ENCODE measurements at regions not wholly inside any gene's neighbourhood (a gene's known extent, or its start where the extent isn't known, plus 50 kb on each side); places are given as distances from the start of the nearest gene placed in this dataset.

- peaks cover 10% of the 10 kb centered on the region for H3K4me1 Mint-ChIP-seq
- Histone ChIP-seq H3K27me3 (ENCODE audit: insufficient read depth) (no peaks in the 10 kb centered on the region), H3K9me2 (ENCODE audit: insufficient read depth) (no peaks in the 10 kb centered on the region; the same call in 1 of the 2 replicates), H4K20me1 (replicated peaks; ENCODE audit: insufficient read depth) (no peaks in the 10 kb centered on the region), H3K4me1 (ENCODE audit: insufficient read depth) (0 out of 2 replicates have a peak, but pooled peaks cover 8% of the 10 kb centered on the region), H2AFZ (no peak overlapping the region), H3K4me2 (no peak overlapping the region), H3K79me2 (replicated peaks; ENCODE audit: insufficient read depth) (no peaks in the 10 kb centered on the region), H3K27ac (ENCODE audit: low read depth) (no peak overlapping the region), H3F3A (replicated peaks; ENCODE audit: low read depth) (no peaks in the 10 kb centered on the region), H3K36me3 (ENCODE audit: insufficient read depth) (no peaks in the 10 kb centered on the region), H3K4me3 (no peak overlapping the region)
- TF ChIP-seq EZH2phosphoT487 (IDR thresholded peaks at IDR 0.05; ENCODE audit: unreplicated experiment) (no peak), REST (IDR thresholded peaks at IDR 0.05; ENCODE audit: unreplicated experiment) (no peak), EZH2 (IDR thresholded peaks at IDR 0.05; ENCODE audit: low read depth, unreplicated experiment) (no peak), ZNF114 (CRISPR knock-in tag; IDR thresholded peaks at IDR 0.05) (no peak), ZNF331 (CRISPR knock-in tag; IDR thresholded peaks at IDR 0.05; ENCODE audit: low read depth) (no peak)
- TF ChIP-seq, protein P1, sequence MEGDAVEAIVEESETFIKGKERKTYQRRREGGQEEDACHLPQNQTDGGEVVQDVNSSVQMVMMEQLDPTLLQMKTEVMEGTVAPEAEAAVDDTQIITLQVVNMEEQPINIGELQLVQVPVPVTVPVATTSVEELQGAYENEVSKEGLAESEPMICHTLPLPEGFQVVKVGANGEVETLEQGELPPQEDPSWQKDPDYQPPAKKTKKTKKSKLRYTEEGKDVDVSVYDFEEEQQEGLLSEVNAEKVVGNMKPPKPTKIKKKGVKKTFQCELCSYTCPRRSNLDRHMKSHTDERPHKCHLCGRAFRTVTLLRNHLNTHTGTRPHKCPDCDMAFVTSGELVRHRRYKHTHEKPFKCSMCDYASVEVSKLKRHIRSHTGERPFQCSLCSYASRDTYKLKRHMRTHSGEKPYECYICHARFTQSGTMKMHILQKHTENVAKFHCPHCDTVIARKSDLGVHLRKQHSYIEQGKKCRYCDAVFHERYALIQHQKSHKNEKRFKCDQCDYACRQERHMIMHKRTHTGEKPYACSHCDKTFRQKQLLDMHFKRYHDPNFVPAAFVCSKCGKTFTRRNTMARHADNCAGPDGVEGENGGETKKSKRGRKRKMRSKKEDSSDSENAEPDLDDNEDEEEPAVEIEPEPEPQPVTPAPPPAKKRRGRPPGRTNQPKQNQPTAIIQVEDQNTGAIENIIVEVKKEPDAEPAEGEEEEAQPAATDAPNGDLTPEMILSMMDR (conservative IDR thresholded peaks at IDR 0.05; ENCODE audit: low read depth in 2 of 2) = no peak
- no peaks in the 10 kb centered on the region for H3K27me3 Mint-ChIP-seq (ENCODE audit: insufficient read depth, low read depth, poor library complexity)
- peaks cover 8% of the 10 kb centered on the region; the same call in 2 of the 3 replicates for H3K9me3 Mint-ChIP-seq
- peaks cover 6% of the 10 kb centered on the region; the same call in 1 of the 3 replicates for H3K36me3 Mint-ChIP-seq (ENCODE audit: low read depth)
- no peak overlapping the region for H3K4me3 Mint-ChIP-seq
- H3K27ac Mint-ChIP-seq = no peak overlapping the region
- DNase-seq (ENCODE audit: low spot score) (no peak), ATAC-seq (no peak)
These were observed 764.3 kb upstream of the GOLIM4 start for GRCh38 chr3:168860028-168860427.

- no peak for ATAC-seq
- no peaks in the 10 kb centered on the region for H3K36me3 ChIP-seq (ENCODE audit: insufficient read depth)
- H3K27ac Mint-ChIP-seq = no peak overlapping the region
- TF ChIP-seq EZH2phosphoT487 (IDR thresholded peaks at IDR 0.05; ENCODE audit: unreplicated experiment) (no peak), REST (IDR thresholded peaks at IDR 0.05; ENCODE audit: unreplicated experiment) (no peak), ZNF114 (CRISPR knock-in tag; IDR thresholded peaks at IDR 0.05) (no peak), NANOG (IDR thresholded peaks at IDR 0.05; ENCODE audit: borderline replicate concordance) (no peak), ETS1 (IDR thresholded peaks at IDR 0.05) (no peak), JUNB (IDR thresholded peaks at IDR 0.05; ENCODE audit: unreplicated experiment) (no peak), EZH2 (IDR thresholded peaks at IDR 0.05; ENCODE audit: low read depth, unreplicated experiment) (no peak), POLR2AphosphoS5 (IDR thresholded peaks at IDR 0.05; ENCODE audit: low read depth) (no peak), ZNF331 (CRISPR knock-in tag; IDR thresholded peaks at IDR 0.05; ENCODE audit: low read depth) (no peak)
- TF ChIP-seq, protein P1 (conservative IDR thresholded peaks at IDR 0.05; ENCODE audit: low read depth in 2 of 2) = no peak
These were observed 763.9 kb upstream of the GOLIM4 start for GRCh38 chr3:168859574-168859973.

More at GRCh38 chr3:168859574-168859973, 763.9 kb upstream of the GOLIM4 start:
- H3K4me1 ChIP-seq (ENCODE audit: insufficient read depth) = 0 out of 2 replicates have a peak, but pooled peaks cover 7% of the 10 kb centered on the region
- H3K4me2 ChIP-seq = no peak overlapping the region
- H3K9me3 Mint-ChIP-seq = peaks cover 8% of the 10 kb centered on the region; the same call in 2 of the 3 replicates
- no peaks in the 10 kb centered on the region for H3F3A ChIP-seq (replicated peaks; ENCODE audit: low read depth)
- H3K27ac ChIP-seq (ENCODE audit: low read depth) = no peak overlapping the region
- H3K4me3 Mint-ChIP-seq = no peak overlapping the region
- peaks cover 8% of the 10 kb centered on the region for H3K4me1 Mint-ChIP-seq
- no peak for DNase-seq (ENCODE audit: low spot score)
- peaks cover 6% of the 10 kb centered on the region; the same call in 1 of the 3 replicates for H3K36me3 Mint-ChIP-seq (ENCODE audit: low read depth)
- H3K79me2 ChIP-seq (replicated peaks; ENCODE audit: insufficient read depth) = no peaks in the 10 kb centered on the region
- H3K27me3 ChIP-seq (ENCODE audit: insufficient read depth) = no peaks in the 10 kb centered on the region
- H3K27me3 Mint-ChIP-seq (ENCODE audit: insufficient read depth, low read depth, poor library complexity) = no peaks in the 10 kb centered on the region
- no peak overlapping the region for H2AFZ ChIP-seq
- no peaks in the 10 kb centered on the region for H4K20me1 ChIP-seq (replicated peaks; ENCODE audit: insufficient read depth)
- H3K4me3 ChIP-seq = no peak overlapping the region
- H3K9me2 ChIP-seq (ENCODE audit: insufficient read depth) = no peaks in the 10 kb centered on the region; the same call in 1 of the 2 replicates

All from GM23338 (cell line).